ELF-1 (cell line): ENCODE measurements at regions not wholly inside any gene's neighbourhood (a gene's known extent, or its start where the extent isn't known, plus 50 kb on each side); places are given as distances from the start of the nearest gene placed in this dataset.
"Not testable (repeated sequence)": the region's sequence is repeated elsewhere in the genome, so short reads cannot be mapped to it uniquely, and the experiment has no call there.

Experiments
- DNase-seq: peaks from one replicate; pipeline ENCODE4 v3.0.0-alpha.2; 2016; ENCODE audit warnings: low read depth, low spot score

DNA sequence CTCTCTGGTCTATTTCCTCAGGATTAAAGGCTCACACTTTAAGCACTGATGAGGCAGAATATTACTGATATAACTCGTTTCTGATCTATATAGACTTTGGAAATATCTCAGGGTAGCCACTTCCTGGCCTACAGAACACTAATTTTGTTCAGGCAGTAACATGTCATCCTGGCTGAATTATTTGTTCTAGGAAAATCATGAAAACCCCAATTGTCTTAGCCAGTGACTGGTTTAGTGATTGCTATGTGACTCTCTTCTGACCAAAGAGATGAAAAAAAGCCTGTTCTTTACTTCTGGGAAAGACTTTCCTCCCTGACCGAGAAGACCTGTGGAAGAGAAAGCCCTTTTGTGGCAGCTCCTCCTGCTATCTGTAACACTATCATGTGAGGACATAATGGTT is 453.7 kb downstream of the SETD4 start:
- DNase-seq = no peak

GRCh38 chr21:35606146-35606545 is 454.2 kb downstream of the SETD4 start:
- no peak for DNase-seq

GRCh38 chr21:35603494-35603893 is 456.8 kb downstream of the SETD4 start:
- DNase-seq = peak; percentile 9

- peak; percentile 5 for DNase-seq
These were observed 457.4 kb downstream of the SETD4 start for GRCh38 chr21:35602811-35603362.

DNA sequence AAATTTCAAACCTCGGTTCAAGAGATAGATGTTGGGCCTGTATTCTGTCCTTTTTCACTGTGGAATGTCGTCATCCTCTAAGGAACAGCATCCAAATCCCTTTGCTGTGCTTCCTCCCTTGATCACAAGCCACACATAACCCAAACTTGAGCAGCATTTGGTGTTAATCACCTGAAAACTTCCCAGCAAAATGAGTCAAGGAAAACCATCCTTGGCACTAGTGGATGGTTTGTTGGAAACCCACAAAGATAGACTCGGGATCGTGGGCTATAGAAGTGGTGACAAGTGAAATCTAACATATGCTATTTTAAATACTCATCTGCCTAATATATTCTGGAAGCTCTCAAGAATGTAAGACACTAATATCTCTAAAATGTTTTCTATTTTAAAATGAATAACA is 459.1 kb downstream of the SETD4 start:
- DNase-seq = no peak

DNA sequence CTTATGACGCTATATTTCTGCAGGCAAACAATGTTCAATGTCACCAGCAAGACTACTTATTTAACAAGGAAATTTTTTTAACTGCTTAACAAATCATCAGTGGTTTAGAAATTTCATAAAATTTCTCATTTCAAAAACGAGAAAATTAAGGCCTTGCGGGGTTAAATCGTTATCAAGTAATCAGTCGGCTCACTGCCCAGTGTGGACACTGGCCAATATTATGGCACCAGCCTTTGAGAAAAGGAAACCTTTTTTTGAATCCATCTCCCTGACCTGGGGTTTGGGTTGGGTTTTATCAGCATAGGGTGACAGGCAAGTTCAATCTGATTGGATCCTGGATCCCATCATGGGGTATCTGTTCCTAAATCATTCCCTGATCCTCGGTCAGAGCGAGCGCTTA is 461.2 kb downstream of the SETD4 start:
- DNase-seq = no peak

DNA sequence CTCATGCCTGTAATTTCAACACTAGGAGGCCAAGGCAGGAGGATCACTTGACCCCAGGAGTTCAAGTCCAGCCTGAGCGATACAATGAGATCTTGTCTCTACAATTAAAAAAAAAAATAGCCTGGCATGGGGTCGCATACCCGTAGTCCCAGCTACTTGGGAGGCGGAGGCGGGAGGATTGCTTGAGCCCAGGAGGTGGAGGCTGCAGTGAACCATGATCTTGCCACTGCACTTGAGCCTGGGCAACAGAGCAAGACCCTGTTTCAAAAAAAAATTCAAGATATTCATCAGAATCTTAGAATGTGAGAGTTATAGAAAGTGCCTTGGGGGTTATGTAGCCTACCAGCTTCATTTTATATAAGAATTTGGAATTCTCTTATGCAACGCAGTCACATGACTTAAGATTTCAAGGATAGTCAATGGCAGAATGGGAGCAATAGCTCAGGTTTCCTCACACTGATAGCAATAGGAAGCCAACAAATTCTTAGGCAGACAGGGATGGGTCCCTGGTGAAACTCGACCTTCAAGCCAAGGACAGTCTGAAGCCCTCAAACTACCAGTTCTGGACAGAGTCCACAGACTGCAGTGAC is 462.5 kb downstream of the SETD4 start:
- no peak for DNase-seq

DNA sequence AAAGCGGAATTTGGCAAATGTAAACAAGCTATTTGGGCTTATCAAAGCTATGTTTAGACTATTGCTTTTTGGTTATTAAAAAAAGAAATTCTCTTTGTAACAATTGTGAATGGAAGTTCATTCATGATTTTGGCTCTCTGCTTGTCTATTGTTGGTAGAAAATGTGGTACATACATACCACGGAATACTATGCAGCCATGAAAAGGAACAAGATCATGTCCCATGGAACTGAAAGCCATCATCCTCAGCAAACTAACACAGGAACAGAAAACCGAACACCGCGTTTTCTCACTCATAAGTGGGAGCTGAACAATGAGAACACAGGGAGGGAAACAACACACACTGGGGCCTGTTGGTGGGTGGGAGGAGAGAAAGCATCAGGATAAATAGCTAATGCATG is 465.4 kb downstream of the SETD4 start:
- no peak for DNase-seq

- DNase-seq = no peak
These were observed 467.3 kb downstream of the SETD4 start for GRCh38 chr21:35593000-35593502.

DNA sequence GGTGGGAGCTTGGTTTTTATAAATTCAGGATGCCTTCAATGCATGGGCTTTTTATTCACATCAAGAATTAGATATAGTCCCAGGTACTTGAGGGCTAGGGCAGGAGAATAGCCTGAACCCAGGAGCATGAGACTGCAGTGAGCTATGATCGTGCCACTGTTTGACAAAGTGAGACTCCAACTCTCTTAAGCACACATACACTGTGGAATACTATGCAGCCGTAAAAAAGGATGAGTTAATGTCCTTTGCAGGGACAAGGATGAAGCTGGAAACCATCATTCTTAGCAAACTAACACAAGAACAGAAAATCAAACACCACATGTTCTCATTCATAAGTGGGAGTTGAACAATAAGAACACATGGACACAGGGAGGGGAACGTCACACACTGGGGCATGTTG is 470.0 kb downstream of the SETD4 start:
- DNase-seq = not testable (repeated sequence)

DNA sequence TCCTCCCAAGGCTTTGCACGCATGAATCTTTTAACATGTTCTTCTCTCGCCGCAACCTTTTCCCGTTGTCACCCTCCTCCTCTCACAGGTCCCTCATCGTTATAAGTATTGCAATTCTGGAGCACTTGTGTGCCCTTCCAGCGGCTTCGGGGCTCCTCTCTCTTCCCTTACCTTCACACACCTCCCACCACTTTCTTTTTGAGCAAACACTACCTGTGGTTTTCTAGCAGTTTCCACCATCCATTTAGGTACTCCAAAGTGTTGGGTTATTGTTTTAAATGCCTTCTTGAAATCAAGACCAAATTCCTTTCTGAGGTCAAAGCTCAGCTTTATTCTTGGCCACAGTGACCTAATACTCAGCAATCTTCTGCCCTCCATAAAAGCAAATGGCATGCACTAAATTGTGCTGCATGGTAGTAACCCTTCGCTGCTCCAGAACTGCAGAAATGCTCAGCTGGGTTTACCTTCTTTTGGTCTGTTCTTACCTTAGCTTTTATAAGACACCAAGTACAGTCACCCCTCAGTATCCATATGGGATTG is 472.4 kb downstream of the SETD4 start:
- no peak for DNase-seq

- DNase-seq = no peak
These were observed 474.0 kb downstream of the SETD4 start for GRCh38 chr21:35586305-35586704.

DNA sequence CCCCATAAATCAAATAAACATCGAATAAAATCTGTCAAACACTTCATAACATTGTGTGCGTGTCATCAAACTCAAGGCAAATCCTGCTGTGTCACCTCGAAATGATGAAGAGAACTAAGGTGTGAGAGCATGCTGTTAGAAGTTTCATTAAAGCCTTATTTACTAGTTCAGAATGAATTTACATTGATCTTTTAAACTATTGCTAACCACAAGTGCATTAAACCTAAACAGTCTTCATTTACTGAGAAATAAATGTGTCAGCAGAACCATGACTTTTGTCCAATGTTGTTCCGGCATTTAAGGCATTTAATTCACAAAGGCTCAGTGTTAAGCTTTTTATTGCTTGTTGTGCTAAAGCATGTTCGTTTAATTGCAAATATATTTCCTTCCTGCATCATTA is 474.4 kb downstream of the SETD4 start:
- no peak for DNase-seq

DNA sequence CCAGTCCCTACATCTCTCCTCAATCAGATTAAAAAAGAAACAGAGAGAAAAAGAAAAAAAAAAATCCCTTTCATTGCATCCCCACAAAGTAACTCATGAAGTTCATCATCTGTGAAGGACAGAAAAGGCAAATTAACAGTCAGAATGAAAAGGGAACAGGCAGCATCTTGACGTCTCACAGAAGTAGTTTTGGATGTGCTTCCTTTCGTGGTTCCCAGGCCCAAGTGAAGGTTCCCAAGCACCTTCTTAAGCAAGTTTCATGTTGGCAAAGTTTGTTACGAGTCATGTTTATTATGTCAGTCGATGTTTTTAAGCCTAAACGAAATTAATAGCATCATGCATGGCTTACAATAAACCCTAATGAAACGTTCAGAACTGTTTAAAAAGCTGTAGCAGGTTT is 475.2 kb downstream of the SETD4 start:
- no peak for DNase-seq

DNA sequence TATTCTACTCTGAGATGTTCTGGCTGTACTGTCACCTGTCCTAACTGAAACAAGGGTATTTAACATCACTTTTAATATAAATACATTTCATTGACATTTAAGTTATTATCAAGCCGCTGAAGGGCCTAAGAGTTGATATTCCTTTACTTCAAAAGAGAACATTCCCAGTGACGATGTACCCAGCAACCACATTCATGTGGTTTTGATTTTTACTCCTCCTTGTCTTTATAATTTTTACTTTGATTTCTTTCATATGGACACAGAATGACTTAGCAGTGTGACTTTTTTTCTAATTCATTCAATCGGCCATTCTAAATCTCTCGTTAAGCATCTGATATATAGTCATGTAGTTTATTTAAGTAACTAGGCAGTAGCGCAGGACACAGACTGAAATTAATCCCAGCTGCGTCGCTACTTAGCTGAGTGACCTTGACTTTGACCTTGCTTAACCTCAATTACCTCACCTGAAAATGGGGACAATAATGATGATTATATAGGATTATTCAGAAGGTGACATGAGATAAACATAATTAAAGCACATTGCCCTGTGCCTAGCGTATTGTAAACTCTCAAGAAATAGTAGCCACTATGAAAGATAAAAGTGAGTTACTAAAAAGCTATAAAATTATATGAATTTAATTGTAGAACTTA is 476.6 kb downstream of the SETD4 start:
- no peak for DNase-seq

GRCh38 chr21:35582731-35583130 is 477.6 kb downstream of the SETD4 start:
- DNase-seq = no peak

- DNase-seq = no peak
These were observed 478.7 kb downstream of the SETD4 start for GRCh38 chr21:35581640-35582039.

DNA sequence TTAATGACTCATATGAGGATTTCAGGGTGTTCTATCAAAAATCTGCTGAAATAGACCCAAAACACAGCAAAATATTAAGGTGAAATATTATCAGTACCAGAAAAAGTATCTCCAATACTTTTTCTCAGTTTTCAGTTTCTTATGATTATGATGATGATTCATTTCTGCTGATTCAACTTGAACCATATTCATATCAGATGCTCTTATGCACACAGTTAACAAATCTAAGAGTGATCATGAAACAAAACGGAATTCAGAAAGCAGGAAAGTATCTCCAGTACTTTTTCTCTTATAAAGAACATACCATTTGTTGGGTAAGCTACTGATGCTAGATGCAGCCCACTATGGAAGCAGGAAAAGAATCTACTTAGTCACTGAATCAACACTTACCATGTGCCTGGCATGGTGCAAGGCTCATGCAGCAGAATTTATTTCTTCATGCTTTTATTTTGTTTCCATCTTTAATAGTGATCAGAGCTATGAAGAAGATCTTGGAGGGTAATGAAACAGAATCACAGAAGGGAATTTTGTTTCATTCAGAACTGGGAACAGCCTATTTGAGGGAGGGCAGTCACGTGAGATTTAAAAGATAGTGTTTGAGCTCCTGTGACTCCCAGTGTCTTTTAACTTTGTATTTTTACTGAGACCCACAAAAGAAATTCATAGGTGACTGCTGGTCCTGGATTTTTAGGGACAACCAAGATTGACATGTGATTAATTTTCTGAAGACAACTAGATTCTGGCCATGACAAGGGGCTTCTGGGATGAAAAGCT is 480.6 kb downstream of the SETD4 start:
- no peak for DNase-seq

DNA sequence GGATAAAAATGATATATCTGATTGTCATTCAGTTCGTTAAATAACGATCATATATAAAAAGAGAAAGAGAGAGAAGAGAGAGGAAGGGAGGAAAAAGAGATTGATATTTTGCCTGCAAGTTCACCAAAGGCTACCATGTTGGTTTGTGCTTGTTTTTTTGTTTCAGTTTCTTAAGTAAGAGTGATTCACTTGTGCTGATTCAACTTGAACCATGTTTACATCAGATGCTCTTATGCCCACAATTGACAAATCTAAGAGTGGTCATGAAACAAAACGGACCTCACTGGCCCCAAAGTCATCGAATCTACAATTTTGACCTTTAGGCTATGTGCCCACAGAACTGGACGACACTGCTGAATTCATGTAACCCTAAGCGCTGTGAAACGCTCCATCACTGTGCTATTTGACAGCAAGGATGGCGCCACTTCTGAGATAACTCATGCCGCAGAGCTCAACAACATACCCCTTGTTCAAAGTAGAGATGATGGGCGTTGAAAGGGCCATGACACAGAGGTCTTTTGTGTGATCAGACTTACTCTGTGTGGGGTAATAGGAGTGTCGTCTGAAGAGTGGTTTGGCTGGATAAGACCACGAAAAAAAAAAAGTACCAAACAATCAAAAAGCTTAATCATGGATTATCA is 481.4 kb downstream of the SETD4 start:
- no peak for DNase-seq

GRCh38 chr21:35578347-35578782 is 482.0 kb downstream of the SETD4 start:
- DNase-seq = no peak

DNA sequence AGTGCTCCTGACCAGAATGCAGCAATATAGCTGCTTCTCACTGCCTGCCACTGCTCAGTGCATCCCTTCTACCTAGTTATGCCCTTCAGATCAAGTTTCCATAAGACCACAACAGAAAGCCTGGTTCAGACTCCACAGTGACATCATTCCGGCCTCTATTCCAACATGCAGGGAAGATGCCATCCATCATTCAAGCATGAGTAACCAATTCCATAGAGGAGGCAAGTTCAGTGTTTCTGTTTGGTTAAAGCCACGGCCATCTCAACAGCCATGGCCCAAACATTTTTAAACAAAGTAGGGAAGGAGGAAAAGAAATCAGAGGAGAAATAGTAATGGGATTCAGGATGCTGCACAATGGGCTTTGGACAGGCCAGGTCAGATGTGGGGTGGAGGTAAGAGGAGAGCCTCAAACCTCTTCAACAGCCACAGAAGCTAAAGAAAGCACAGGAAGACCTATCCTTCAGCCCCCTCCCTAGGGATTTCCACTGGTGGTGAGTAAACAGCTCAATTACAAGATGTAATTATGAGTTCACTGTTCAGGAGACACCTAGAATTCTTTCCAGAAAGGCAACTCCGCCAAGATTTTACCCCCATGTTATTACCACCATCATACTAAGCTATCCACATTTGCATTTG is 484.9 kb downstream of the SETD4 start:
- DNase-seq = no peak
